ENCODE measurements at regions not wholly inside any gene's neighbourhood (a gene's known extent, or its start where the extent isn't known, plus 50 kb on each side); places are given as distances from the start of the nearest gene placed in this dataset.
"Not testable (repeated sequence)": the region's sequence is repeated elsewhere in the genome, so short reads cannot be mapped to it uniquely, and the experiment has no call there.

DNA sequence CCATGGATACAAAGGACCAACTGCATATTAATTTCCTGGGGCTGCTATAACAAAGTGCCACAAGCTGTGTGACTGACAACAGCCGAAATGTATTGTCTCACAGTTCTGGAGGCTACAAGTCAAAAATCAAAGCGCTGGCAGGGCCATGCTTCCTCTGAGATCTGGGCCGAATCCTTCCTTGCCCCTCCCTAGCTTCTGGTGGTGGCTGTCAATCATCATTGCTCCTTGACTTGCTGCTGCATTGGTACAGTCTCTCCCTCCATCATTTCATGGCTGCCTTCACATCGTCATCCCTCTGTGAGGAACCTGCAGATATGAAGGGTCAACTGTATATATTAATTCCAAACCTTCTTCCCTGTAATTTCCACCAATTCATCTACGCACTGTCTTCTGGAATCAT, 118.3 kb downstream of the EXOC5 start:
- no peak for DNase-seq (ENCODE audit: low spot score)

- no peak for DNase-seq (ENCODE audit: low spot score)
Measured at GRCh38 chr14:57139173-57139572, 129.5 kb downstream of the EXOC5 start.

GRCh38 chr14:57136669-57137328, 131.9 kb downstream of the EXOC5 start:
- no peak for DNase-seq (ENCODE audit: low spot score)

GRCh38 chr14:57127809-57128208, 140.9 kb downstream of the EXOC5 start:
- DNase-seq (ENCODE audit: low spot score) = not testable (repeated sequence)

- DNase-seq (ENCODE audit: low spot score) = no peak
Measured at GRCh38 chr14:57122129-57122528, 146.6 kb downstream of the EXOC5 start.

DNA sequence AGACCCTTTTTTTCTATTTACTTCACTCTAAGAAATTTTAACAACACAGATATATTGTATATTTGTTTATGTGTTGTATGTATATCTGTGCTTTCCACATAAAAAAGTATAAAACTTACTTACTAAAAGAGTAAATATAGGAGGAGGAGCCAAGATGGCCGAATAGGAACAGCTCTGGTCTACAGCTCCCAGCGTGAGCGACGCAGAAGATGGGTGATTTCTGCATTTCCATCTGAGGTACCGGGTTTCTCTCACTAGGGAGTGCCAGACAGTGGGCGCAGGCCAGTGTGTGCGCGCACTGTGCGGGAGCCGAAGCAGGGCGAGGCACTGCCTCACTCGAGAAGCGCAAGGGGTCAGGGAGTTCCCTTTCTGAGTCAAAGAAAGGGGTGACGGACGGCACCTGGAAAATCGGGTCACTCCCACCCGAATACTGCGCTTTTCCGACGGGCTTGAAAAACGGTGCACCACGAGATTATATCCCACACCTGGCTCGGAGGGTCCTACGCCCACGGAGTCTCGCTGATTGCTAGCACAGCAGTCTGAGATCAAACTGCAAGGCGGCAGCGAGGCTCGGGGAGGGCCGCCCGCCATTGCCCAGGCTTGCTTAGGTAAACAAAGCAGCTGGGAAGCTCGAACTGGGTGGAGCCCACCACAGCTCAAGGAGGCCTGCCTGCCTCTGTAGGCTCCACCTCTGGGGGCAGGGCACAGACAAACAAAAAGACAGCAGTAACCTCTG, 156.5 kb downstream of the EXOC5 start:
- DNase-seq (ENCODE audit: low spot score) = not testable (repeated sequence)

GRCh38 chr14:57110411-57110810, 158.3 kb downstream of the EXOC5 start:
- not testable (repeated sequence) for DNase-seq (ENCODE audit: low spot score)

DNA sequence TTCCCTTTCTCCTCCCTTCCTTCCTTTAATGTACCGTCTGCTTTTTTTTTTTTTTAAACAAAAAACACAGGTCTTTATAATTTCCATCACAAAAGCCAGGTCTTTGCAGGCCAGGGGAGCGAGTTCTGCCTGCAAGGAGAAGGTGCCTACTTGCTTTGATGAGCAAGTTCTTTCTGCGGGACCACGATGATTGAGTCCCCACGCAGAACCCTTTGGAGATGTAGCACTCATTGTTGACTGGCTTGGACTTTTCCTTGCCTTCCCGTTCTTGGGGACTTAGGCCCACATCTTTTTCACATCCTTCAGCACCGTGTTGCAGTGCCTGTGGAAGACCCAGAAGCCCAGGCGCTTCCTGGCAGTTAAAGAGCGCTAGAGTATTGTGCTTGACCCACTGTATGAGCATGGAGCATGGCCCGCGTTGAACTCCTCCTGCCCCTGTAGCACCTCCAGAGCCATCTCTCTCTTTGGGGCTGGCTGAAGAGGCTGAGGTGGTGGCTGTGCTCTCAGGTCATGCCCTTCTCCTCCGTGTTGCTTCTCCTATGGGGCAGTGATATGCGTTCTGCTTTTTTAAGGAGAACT, 177.6 kb downstream of the EXOC5 start:
- DNase-seq (ENCODE audit: low spot score) = no peak

GRCh38 chr14:57089901-57090300, 178.8 kb downstream of the EXOC5 start:
- no peak for DNase-seq (ENCODE audit: low spot score)

DNA sequence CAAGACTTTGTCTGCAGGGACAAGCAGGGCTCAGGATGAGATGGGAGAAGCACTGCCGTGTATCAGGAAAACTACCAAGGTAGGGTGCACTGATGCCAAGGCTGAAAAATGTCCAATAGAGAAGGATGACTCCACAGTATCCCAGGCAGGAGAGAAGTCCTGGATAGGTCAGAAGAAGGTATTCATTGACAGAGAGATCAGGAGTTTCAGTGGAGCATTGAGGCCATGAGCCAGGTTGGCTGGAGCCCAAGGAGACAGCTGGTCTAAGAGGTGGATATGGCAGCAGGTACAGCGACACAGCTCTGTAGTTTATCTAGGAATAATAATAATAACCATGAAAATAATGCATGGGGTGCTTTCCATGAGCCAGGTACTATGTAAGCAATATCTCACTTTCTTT, 180.9 kb downstream of the EXOC5 start:
- no peak for DNase-seq (ENCODE audit: low spot score)

GRCh38 chr14:57086271-57087162, 182.2 kb downstream of the EXOC5 start:
- no peak for DNase-seq (ENCODE audit: low spot score)

GRCh38 chr14:57085801-57086200, 182.9 kb downstream of the EXOC5 start:
- no peak for DNase-seq (ENCODE audit: low spot score)

- DNase-seq (ENCODE audit: low spot score) = no peak
Measured at GRCh38 chr14:57085043-57085442, 183.7 kb downstream of the EXOC5 start.

GRCh38 chr14:57080691-57081090, 188.0 kb downstream of the EXOC5 start:
- no peak for DNase-seq (ENCODE audit: low spot score)

DNA sequence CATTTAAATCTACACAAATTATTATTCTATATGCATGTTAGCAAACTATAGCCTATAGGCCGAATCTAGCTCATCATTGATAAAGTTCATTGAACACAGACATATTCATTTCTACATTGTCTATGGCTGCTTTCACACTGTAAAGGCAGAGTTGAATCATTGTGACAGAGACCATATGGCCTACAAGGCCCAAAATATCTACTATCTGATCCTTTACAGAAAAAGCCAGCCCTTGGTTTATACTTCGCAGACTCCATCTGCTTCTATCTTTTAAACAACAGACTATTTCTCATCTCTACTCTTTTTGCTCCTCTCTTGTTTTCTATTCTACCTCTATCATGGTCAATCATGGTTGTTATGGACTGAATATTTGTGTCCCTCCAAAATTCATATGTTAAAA, 190.7 kb downstream of the EXOC5 start:
- DNase-seq (ENCODE audit: low spot score) = no peak

DNA sequence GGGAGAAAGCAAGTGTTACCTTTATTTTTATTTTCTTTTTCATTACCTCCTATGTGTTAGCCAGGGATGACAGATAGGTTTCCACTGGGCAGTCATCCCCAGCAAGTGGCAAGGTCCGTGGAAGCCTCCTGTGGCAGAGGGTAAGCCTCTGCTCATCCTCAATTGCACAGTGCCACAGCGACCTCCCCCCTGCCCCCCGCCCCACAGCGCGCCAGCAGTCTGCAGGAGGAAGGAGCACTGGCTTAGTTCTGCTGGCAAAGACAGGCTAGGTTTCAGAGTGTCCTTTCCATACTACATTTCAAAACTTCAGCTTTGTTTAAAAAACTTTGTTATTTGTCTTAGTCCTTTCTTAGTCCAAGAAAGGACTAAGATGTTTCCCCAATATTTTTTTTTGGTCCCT, 194.7 kb downstream of the EXOC5 start:
- DNase-seq (ENCODE audit: low spot score) = no peak

DNA sequence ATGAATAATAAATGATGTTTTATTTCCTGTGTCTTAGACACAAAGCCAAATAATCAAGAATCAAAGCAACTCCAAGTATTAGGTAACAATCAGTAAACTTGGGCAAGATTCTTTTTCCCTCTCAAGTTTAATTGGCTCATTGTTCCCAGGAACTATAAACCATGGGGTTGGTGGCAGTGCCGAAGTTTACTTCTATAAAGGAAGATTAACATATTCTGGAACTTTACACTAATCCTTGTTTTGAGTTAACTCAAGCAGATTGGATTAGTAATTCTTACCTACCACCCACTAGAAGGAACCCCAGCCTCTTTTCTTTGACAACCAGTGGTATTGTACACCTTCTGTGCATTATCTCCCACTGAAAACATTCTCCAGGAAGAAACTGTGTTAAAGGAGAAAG, 197.1 kb downstream of the EXOC5 start:
- no peak for DNase-seq (ENCODE audit: low spot score)

DNA sequence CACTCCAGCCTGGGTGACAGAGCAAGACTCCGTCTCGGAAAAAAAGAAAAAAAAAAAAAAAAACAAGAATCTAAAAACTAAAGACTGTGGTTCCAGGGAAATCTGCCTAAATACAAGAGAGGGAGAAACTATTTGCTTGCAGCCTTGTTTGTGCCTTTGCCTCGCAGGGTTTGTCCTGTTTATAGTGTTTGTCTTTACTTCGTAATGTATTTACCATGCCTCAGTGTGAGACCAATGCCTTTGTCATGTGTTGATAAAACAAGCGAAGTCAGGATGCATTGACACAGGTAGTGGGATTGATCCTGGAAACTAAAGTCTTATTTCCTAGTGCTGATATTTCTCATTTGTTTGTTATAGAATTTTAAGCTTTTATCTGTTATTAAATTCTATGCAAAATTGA, 199.0 kb downstream of the EXOC5 start:
- DNase-seq (ENCODE audit: low spot score) = no peak

DNA sequence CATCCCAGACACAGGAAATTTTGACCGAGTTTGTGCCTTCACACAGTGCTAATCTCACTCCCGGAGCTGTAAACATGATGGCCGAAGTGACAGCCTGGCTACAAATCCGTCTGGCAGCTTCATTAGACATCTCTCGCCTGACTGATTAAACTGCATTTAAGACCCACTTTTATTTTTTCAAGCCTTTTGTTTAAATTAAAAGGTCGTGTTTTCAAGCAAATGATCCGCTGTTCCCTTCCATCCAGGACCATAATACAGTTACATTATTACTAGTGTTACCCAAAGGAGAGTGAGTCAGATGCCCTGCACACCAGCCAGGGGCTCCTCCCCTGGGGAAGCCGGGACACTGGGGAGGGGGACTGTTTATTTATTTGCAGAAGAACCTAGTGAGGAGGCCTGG, 200.2 kb downstream of the EXOC5 start:
- DNase-seq (ENCODE audit: low spot score) = no peak

DNA sequence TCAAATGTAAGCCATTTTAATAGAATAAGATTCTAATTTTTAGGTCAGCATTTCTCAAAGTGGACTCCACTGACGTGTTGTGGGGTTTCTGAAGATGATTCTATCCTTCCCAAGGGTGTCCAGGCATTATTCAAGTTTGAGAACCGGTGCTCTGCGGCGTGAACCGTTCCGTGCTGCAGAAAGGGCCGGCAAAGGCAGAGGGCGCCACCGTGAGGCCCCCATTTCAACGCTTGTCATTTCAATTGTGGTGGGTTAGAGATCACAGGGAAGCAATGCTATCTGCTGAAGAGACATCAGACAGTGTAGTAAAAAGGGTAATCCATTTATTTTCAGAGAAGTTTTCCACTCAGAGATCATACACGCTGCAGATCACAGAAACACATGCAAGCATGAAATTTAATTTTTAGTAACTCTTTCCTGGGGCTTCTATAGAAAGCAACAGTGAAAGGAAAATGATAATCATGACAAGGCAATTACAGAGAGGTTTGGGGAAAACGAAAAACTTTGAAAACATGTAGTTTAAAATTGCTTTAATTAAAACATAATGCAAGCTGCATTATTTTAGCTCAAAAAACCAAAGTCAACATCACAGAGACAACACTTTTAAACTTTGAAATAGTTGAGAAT, 201.7 kb downstream of the EXOC5 start:
- peak; percentile 11 for DNase-seq (ENCODE audit: low spot score)

DNA sequence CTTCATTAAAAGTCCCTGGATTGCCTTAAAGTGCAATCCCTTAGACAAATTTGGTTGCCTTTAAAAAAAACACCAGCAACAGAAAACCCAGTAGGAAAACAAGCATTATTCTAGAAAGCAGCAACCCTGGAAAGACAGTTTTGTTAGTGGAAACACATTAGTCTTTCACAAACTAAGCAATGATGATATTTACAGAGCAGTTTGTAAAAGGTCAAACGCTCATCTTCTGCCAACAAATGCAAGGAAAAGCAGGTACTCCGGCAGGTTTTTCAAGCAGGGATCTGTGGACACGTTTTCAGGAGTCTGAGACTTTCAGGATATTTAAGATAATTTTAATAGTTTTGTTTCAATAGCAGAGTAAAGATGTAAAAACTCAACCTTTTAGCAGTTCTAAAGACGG, 202.2 kb downstream of the EXOC5 start:
- DNase-seq (ENCODE audit: low spot score) = no peak

All from H4 (cell line).